Nephron (organoid): ENCODE measurements at regions not wholly inside any gene's neighbourhood (a gene's known extent, or its start where the extent isn't known, plus 50 kb on each side); places are given as distances from the start of the nearest gene placed in this dataset.

Experiments
- H3K27ac Mint-ChIP-seq, 3 experiments: 2 replicates each; pipeline ENCODE4 v1.8.0; 2020; ENCODE audit warnings: mixed read lengths in 3 of 3, mild to moderate bottlenecking in 2 of 3, moderate library complexity in 1 of 3
- H3K27me3 Mint-ChIP-seq: 2 replicates; pipeline ENCODE4 v1.8.0; 2021; ENCODE audit warnings: low read depth, mild to moderate bottlenecking, moderate library complexity, mixed read lengths
- H3K36me3 Mint-ChIP-seq: 2 replicates; pipeline ENCODE4 v1.8.0; 2020; ENCODE audit warnings: low read depth, mixed read lengths
- H3K4me1 Mint-ChIP-seq: 2 replicates; pipeline ENCODE4 v1.8.0; 2020; ENCODE audit warnings: mixed read lengths
- H3K4me3 Mint-ChIP-seq, 3 experiments: 2 replicates each; pipeline ENCODE4 v1.8.0; 2020; ENCODE audit warnings: mild to moderate bottlenecking in 3 of 3, mixed read lengths in 3 of 3, moderate library complexity in 2 of 3
- H3K9me3 Mint-ChIP-seq: 2 replicates; pipeline ENCODE4 v1.8.0; 2020; ENCODE audit warnings: mixed read lengths
- CTCF ChIP-seq, 3 experiments: fragments of 200-600 bp; sonication (generic); IDR thresholded peaks; one replicate each; pipeline ENCODE4 v1.5.0; 2021; ENCODE audit warnings: antibody characterized with exemption in 3 of 3; ENCODE audit not compliant: unreplicated experiment in 3 of 3

DNA sequence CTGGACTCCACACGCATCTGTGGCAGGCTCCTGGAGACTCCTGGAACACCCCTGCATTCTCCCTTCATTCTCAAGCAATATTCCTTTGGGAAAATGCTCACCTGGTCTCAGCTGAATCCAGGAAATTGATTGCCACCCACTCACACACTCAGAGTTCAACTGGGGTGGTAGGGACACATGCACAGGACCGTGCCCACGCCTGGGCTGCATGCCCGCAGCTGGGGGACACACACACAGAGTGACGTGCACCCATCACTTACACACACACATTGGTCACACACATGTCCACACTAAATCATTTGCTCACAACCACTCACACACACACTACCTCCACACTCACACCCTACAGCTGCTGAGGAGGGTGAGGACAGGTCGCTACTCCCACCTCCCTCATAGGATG lies 84.8 kb downstream of the ENGASE start:
- Mint-ChIP-seq H3K27ac (peak overlapping the region in 1 of 3 experiments; percentile 15), H3K36me3 (no peaks in the 10 kb centered on the region), H3K9me3 (no peaks in the 10 kb centered on the region), H3K27me3 (peaks cover 61% of the 10 kb centered on the region), H3K4me3 (no peak overlapping the region), H3K4me1 (peaks cover 5% of the 10 kb centered on the region)
- no peak for TF ChIP-seq CTCF (IDR thresholded peaks at IDR 0.05; ENCODE audit: unreplicated experiment in 3 of 3)

- peaks cover 60% of the 10 kb centered on the region for H3K27me3 Mint-ChIP-seq
- no peaks in the 10 kb centered on the region for H3K4me1 Mint-ChIP-seq
- no peak for TF ChIP-seq CTCF (IDR thresholded peaks at IDR 0.05; ENCODE audit: unreplicated experiment in 3 of 3)
- H3K4me3 Mint-ChIP-seq, result no peak overlapping the region
- no peaks in the 10 kb centered on the region for H3K9me3 Mint-ChIP-seq
- no peak overlapping the region for H3K27ac Mint-ChIP-seq
- no peaks in the 10 kb centered on the region for H3K36me3 Mint-ChIP-seq
These were observed 82.0 kb downstream of the ENGASE start for GRCh38 chr17:79156463-79157095.

DNA sequence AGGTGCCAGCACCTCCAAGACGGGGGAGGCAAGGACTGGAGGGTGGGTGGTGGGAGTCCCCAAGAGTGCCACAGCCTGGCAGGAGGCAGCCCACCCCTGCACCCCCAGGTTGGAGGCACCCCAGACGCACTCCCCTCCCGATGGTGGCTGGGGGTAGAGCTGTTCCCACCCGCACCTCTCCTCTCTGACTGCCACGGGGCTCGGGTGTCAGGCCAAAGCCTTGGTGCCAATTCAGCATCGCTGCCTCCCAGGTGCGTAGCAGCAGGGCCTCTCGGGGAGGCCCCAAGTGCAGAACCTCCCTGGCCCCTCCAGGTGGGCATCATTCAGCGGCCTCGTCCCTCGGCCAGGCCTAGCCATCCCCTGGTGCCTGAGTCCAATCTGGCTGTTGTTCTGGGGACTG lies 81.1 kb downstream of the ENGASE start:
- Mint-ChIP-seq H3K4me3 (no peak overlapping the region), H3K4me1 (no peaks in the 10 kb centered on the region), H3K27ac (no peak overlapping the region), H3K9me3 (no peaks in the 10 kb centered on the region), H3K36me3 (no peaks in the 10 kb centered on the region), H3K27me3 (peaks cover 58% of the 10 kb centered on the region)
- no peak for TF ChIP-seq CTCF (IDR thresholded peaks at IDR 0.05; ENCODE audit: unreplicated experiment in 3 of 3)

DNA sequence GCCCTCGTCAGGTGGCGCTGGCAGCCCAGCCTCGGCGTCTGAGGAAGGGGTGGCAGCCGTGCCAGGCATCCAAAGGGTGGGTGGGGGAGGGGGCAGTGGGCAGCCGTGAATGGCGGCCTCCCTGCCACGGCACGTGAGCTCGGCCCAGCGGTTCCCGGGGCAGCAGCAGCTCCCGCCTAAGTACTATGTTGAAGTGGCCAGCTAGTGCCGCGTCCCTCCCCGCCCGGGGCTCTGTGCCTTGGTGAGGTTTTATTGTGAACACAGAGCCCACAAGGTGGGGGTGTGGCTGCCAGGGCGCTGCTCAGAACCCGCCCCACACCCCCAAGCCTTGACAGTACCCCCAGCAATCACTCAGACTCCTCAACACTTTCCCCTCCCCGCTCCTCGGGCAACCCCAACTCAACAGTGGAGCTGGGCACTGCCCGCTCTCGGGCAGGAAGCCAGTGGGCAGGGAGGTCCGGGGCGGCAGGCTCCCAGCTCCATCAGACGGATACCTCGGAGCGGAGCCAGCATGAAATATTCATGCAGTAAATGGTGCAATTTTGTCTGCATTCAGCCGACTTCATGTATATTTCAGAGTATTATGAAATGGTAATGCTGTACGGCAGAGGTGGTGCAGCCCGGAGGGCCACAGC lies 80.4 kb downstream of the ENGASE start:
- H3K9me3 Mint-ChIP-seq, result no peaks in the 10 kb centered on the region
- no peaks in the 10 kb centered on the region for H3K36me3 Mint-ChIP-seq
- no peak overlapping the region for H3K4me3 Mint-ChIP-seq
- H3K27ac Mint-ChIP-seq, result no peak overlapping the region
- no peaks in the 10 kb centered on the region for H3K4me1 Mint-ChIP-seq
- no peak for TF ChIP-seq CTCF (IDR thresholded peaks at IDR 0.05; ENCODE audit: unreplicated experiment in 3 of 3)
- peaks cover 52% of the 10 kb centered on the region for H3K27me3 Mint-ChIP-seq

DNA sequence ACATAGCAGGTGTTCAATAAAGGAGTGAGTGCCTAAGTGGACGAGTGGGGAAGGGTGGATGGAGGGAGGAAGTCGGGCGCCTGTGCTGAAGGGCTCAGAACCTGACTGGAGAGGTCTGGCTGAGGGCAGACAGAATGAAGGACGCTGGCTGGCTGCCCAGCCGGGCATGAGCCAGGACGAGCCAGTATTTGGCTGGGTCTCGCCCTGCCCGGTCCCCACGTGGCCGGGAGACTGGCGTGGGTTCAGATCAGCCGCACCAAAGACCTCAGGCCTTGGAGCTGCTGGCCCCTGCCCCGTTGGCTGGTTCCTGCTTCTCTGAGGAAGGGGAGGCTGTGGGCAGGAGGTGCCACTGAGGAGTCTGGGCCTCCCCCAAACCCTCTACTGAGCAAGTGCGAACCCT lies 79.8 kb downstream of the ENGASE start:
- H3K36me3 Mint-ChIP-seq, result no peaks in the 10 kb centered on the region
- no peak overlapping the region for H3K27ac Mint-ChIP-seq
- peaks cover 46% of the 10 kb centered on the region for H3K27me3 Mint-ChIP-seq
- no peaks in the 10 kb centered on the region for H3K9me3 Mint-ChIP-seq
- no peaks in the 10 kb centered on the region for H3K4me1 Mint-ChIP-seq
- TF ChIP-seq CTCF (IDR thresholded peaks at IDR 0.05; ENCODE audit: unreplicated experiment in 3 of 3), result no peak
- no peak overlapping the region for H3K4me3 Mint-ChIP-seq
